Renal cortex interstitium (tissue), 11 donors: ENCODE measurements at regions not wholly inside any gene's neighbourhood (a gene's known extent, or its start where the extent isn't known, plus 50 kb on each side); places are given as distances from the start of the nearest gene placed in this dataset.
"Not testable (repeated sequence)": the region's sequence is repeated elsewhere in the genome, so short reads cannot be mapped to it uniquely, and the experiment has no call there.

ENCODE experiments used
- DNase-seq, 11 donors: peaks; one replicate each; pipeline ENCODE4 v3.0.0-alpha.2; 2013; ENCODE audit warnings: low read depth in 9 of 11, low spot score in 4 of 11; ENCODE audit errors: extremely low read depth in 1 of 11

DNA sequence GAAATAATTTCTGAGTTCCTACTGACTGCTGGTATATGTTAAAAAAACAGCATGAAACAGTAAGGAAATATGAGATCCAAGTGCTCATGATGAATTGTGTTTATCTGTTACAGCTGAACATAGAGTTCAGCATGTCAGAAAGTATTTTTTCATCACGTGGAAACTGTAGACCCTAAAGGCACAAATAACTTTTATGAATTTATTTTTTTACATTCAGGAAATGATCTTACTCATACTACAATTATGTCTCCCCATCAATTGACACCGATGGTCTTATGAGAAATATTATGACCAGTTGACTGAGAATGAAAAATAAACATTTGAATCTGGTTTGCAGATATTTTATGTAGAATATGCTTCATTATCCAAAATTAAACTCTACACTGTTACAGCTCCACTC is 283.1 kb upstream of the SPANXN4 start:
- DNase-seq: no peak

DNA sequence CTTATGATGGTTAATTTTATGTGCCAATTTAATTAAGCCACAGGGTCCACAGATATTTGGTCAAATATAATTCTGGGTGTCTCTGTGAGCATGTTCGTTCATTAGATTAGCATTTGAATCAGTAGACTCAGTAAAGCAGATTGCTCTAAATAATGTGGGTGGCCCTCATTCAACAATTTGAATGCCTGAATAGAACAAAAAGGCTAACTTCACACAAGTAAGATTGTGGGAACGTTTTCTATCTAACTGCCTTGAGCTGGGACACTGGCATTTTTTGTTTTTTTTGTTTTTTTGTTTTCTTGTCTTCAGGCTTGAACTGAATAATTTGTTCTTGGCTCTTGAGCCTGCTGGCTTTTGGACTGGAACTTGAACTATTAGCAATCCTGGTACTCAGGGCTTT is 292.4 kb upstream of the SPANXN4 start:
- DNase-seq: no peak

DNA sequence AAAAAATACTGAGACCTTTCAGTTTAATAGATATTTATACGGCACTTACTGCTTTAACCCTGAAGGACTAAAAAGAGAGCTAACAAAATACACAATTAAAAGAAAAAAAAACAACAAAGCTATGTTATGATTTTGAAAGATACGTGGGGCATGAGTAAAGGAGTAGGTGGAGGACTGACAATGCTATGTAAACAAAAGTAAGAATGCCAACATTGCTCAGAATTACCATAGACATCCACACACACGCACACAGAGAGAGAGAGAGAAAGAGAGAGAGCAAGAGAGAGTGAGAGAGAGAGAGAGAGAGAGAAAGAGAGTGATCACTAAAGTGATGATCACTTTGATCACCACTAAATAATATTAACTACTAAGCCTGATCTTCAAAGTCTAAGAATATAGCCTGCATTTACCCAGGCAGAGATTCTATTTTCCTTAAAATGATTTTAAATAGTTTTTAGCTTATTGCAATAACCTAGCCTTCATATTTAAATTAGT is 313.9 kb upstream of the SPANXN4 start:
- DNase-seq: no peak

DNA sequence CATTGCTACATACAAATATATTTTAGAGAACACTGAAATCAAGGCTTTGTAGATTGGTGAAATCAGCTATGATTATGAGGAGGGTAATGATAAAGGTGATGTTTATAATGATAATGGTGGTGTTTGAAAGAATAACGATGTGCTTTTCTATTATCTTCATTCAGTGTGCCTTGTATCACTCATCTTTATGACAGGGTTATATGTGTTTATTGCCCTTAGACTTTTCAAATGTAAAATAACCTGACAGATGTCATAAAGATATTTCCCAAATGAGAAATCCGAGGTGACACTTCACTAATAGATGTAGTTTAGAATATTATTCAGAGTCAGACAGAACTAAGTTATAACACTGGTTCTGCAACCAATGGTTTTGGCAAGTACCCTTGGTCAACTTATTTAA is 323.0 kb upstream of the SPANXN4 start:
- DNase-seq: no peak

DNA sequence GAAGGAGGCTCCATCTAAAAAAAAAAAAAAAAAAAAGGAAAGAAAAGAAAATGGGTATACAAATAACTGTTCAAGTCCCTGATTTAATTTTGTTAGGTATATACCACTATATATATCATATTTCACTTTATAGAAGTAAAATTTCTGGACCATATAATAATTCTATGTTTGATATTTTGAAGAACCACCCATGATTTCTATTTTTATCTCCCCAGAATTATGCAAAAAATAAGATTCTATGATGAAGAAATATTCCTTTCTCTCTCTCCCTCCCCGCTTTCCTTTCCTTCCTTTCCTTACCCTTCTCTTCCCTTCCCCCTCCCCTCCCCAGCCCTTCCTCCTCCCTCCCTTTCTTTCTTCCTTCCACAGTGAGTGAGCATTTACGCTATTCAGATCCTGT is 337.5 kb upstream of the SPANXN4 start:
- DNase-seq: no peak

DNA sequence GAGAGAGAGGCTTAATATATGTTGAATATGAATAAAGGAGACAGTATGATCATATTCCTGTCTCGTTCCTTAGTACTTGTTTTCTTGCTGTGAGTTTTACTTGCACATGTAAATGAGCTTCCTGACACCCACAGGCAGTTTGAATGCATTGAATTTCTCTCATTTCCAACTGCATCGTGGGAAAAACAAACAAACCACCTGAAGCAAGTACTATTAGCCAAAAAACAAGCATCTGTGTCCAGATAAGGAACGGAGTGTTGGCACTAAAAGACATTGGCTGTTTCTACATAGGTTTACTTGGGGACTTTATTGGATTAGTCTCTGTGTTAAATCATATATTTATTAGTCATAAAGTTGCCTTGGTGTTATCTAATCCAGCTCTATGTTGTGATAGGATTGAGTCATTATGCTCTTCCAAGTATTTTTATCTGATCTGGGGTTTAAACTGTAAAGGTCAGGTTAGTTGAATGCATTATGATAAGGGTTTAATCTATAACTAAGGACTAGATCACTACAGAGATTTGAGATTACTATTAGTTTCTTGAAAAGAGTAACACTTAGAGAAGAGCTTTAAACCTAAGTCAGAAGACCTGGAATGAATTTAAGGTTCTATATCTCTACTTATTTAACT is 339.0 kb upstream of the SPANXN4 start:
- no peak for DNase-seq

DNA sequence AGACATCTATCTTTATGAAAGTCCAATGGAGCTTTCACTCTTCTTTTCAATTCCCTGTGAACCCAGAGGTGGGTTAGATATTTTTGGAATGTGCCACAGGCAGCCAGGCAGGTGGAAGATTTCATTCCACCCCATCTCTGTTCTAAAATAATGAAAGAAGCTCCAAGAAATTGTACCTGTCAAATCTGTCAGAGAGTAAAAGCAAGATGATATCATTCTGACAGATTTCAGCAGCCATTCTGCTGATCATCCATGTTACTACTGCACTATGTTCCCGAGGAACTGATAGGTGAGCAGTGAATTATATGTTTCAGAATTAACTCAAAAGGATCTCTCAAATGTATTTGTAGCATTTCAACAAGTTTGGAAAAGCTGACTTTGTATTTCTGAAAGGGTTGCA is 339.5 kb upstream of the SPANXN4 start:
- no peak for DNase-seq

DNA sequence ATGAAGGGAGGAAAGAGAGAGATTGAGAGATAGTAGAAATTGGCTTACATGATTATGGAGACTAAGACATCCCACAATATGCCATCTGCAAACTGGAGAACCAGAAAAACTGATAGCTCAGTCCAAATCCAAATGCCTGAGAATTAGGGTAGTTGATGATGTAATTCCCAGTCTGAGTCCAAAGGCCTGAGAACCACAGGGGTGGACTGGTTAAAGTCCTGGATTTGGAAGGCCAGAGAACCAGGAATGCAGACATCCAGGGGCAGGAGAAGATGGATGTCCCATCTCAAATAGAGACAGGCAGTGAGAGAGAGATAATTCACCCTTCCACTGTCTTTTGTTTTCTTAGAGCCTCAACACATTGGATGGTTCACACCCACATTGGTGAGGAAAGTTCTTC is 345.7 kb upstream of the SPANXN4 start:
- DNase-seq: no peak

DNA sequence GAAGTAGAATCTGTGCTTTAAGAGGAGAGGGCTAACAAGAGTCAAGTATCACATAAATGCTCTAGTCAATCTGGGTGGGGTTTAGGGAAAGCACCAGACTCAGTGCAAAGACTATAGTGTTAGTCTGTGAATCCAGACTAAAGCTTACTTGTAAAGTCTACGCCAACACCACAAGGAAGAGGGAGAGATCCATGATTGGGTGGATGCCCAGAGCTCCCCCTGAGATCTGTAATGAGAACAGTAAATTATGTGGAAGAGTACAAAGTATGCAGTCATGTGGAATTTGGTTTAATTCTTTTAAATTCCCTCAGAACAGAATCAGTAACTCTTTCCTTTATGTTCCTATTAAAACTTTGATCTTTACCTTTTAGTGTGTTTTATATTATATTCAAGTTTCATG is 354.7 kb upstream of the SPANXN4 start:
- no peak for DNase-seq

DNA sequence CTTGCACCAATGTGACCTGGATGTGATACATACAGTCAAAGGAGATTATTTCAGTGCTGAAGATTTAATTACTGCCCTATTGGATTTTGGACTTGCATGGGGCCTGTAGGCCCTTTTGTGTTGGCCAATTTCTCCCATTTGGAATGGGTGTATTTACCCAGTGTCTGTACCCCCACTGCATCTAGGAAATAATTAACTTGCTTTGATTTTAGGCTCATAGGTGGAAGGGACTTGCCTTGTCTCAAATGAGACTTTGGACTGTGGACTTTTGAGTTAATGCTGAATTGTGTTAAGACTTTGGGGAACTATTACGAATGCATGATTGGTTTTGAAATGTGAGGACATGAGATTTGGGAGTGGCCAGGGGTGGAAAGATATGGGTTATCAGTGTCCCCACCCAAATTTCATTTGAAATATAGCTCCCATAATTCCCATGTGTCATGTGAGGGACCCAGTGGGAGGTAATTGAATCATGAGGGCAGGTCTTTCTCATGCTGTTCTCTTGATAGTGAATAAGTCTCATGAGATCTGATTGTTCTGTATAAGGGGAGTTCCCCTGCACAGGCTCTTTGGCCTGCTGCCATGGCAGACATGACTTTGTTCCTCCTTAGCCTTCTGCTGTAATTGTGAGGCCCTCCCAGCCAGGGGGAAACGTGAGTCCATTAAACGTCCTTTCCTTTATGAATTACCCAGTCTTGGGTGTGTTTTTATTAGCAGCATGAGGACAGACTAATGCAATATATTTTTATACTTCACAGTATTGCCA is 362.2 kb upstream of the SPANXN4 start:
- DNase-seq: no peak

DNA sequence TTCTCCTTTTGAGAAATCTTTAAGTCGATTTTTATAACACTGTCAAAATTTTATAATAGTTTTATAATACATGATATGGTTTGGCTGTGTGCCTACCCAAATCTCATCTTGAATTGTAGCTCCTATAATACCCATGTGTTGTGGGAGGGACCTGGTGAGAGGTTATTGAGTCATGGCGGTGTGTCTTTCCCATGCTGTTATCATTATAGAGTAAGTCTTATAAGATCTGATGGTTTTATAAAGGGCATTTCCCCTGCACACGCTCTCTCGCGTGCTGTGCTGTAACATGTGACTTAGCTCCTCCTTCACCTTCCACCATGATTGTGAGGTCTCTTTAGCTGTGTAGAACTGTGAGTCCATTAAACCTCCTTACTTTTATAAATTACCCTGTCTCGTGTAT is 364.0 kb upstream of the SPANXN4 start:
- no peak for DNase-seq

DNA sequence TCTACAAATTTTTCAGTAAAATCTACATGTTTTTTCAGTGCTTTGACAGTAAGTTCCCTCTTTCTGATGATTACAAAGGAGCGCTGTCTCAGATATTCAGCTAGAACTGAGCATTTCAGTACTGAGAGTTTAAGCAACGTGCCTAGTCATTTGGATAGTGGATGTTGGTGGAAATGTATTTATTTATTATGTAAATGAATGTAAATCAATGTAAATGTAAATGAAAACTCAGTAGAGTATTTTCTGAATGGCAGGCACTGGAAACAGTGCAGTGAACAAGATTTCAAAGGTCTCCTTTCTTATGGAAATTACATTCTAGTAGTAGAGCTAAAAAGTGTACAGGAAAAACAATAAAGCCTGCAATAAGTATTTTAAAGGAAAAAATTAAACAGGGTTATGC is 370.2 kb upstream of the SPANXN4 start:
- DNase-seq: no peak

DNA sequence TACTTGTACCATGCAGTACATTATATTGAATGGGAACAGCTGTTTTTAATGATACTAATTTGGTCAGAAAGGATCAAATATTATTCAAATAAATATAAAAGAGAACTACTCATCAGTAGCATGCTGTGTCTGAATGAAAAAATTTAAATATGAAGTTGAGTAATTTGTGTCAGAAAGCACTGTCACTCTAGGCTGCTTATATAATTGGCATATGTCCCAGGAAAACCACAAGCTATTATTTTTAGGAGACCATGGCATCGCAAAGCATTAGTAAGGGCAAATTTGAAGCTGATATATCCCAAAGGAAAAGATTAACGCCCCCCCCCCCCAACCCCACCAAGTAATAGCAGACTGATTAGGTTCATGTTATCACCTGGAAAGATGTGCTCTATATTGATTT is 388.5 kb upstream of the SPANXN4 start:
- no peak for DNase-seq

DNA sequence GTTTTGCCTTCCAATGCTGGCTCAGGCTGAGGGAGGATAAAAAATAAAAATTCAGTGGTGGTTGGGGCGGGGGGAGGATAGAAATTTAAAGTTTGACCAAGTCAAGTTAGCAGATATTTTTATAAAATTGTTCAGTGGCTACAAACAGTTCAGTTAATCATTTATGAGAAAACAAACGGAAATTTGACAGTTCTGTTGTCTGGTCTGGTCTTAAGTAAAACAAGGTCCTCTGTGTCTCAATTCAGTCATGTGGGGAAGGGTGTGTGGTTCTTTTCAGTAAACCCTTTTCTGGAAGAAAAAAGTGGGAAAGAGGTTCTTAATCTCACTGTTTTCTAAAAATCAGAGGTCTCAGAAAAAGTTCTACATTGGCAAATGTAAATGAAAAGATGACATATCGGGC is 409.1 kb upstream of the SPANXN4 start:
- DNase-seq: no peak

DNA sequence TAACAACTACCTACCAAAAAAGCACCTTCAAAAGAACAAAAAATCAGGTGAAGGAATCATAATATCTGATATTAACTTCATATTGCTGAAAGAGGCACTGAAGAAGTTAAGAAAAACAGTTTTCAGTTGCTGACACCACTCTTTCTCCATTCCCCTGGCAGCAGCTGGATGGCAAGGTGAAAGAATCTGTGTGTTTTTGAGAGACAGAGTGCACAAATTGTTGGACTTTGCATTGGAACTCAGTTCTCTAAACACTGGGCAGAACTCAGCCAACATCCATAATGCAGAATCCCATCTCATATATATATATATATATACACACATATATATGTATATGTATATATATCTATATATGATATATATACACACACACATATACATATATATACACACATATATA is 408.3 kb upstream of the MAGEC2 start:
- DNase-seq: no peak

DNA sequence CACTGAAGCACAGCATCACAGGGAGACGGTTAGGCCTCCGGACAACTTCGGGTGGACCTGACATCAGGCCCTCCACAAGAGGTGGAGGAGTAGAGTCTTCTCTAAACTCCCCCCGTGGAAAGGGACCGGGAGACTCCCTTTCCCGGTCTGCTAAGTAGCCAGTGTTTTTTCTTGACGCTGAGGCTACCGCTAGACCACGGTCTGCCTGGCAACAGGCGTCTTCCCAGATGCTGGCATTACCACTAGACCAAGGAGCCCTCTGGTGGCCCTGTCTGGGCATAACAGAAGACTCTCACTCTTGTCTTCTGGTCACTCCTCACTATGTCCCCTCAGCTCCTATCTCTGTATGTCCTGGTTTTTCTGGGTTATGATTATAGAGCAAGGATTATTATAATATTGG is 401.5 kb upstream of the MAGEC2 start:
- not testable (repeated sequence) for DNase-seq

DNA sequence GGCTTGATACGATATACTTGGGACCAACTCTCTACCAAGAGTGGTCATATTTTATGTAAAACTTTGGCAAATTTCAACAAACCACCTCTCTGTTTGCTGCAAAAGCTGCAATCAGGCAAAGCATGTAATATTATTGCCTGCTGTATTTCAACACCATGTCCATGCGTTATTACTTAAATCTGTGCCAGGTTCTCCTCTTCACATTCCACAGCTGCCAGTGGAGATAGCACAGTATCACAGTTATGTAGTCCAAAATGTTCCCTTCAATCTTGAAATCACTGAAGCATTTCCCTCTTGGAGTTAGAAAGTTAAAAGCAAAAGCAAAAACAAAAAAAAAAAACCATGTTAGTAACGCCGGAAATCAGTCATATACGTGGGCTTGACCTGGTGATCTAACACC is 396.7 kb upstream of the MAGEC2 start:
- no peak for DNase-seq

DNA sequence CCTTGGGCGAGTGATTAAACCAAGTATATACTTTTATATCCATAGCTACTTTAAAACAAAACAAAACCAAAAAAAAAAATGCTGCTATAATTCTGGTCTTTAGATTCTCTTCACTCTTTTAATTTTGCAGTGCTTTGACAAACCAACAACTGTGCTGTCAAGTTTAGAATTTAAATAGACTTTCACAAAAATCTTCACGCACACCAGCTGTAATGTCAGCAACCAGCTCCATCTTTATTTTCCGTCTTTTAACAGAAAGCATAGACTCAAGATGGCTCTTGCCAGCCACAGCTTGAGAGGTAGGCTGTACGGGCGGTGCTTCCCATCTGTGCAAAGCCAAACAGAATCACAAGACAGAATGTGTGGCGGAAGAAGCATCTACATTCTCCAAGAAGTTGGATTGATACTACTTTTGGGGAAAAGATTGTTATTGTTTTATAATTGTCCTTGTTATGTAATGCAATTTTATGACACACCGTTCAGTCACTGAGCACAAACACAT is 388.3 kb upstream of the MAGEC2 start:
- DNase-seq: no peak

DNA sequence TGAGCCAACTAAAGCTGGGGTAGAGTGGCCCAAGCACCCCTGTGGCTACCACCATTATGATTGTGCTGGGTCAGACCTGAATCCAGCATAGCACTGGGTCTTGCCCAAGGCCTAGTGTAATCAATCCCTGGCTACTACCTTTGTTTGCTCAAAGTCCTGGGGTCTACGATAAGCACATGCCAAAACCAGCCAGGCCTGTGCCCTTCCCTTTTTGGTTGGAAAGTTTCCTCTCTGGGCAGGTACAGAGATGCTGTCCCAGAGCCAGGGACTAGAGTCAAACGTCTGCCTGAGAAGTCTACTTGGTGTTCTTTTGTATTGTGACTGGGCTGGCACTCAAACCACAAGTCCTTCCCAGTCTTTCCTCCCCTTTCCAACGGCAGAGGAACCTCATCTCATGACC is 371.5 kb upstream of the MAGEC2 start:
- no peak for DNase-seq

DNA sequence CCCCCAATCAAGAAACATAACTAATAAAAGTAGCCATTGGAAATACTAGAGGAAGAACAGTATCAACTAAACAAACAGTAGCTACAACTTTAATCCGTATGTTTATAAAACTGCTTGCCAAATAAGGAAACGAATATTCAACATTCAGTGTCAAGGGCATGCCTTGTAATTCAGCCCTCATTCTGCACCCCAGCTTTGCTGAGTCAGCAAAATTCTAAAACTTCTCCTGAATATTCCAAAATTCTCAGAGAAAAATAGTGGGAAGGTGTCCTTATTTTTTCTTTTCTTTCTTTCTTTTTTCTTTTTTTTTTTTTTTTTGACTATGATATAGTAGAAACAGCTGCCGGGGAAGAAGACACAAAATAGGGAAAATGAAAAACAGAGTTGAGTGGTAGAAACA is 344.8 kb upstream of the MAGEC2 start:
- no peak for DNase-seq

DNA sequence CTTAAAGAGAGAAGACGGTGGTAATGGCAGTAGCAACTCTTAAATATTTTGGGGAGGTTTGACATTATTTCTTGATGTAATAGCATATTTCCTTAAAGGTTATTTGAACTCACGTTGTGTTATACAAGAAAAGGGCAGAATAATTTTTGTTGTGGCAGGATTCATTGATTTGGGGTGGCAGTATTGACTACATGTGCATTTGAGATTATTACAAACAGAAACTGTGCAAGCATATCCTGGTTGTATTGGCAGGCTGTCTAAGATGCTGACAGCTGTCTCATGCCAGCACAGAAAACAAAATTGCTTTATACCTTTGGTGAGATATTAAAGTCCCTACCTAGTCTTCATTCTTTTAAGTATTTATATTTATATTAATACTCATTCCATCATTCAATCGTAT is 300.7 kb upstream of the MAGEC2 start:
- DNase-seq: no peak
